ENCODE measurements at regions not wholly inside any gene's neighbourhood (a gene's known extent, or its start where the extent isn't known, plus 50 kb on each side); places are given as distances from the start of the nearest gene placed in this dataset.

- no peak for DNase-seq (ENCODE audit: low read depth in 2 of 2)
- no peak overlapping the region for H3K4me3 ChIP-seq (replicated peaks in 1 of 2; ENCODE audit: low read depth in 2 of 2, low read length in 2 of 2)
- TF ChIP-seq, protein P1, sequence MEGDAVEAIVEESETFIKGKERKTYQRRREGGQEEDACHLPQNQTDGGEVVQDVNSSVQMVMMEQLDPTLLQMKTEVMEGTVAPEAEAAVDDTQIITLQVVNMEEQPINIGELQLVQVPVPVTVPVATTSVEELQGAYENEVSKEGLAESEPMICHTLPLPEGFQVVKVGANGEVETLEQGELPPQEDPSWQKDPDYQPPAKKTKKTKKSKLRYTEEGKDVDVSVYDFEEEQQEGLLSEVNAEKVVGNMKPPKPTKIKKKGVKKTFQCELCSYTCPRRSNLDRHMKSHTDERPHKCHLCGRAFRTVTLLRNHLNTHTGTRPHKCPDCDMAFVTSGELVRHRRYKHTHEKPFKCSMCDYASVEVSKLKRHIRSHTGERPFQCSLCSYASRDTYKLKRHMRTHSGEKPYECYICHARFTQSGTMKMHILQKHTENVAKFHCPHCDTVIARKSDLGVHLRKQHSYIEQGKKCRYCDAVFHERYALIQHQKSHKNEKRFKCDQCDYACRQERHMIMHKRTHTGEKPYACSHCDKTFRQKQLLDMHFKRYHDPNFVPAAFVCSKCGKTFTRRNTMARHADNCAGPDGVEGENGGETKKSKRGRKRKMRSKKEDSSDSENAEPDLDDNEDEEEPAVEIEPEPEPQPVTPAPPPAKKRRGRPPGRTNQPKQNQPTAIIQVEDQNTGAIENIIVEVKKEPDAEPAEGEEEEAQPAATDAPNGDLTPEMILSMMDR (IDR thresholded peaks at IDR 0.05; ENCODE audit: low read depth, low read length), result no peak
Measured at GRCh38 chr5:109917154-109917546, 227.4 kb downstream of the MAN2A1 start.

- no peak overlapping the region for H3K4me3 ChIP-seq (replicated peaks in 1 of 2; ENCODE audit: low read depth in 2 of 2, low read length in 2 of 2)
- TF ChIP-seq, protein P1 (IDR thresholded peaks at IDR 0.05; ENCODE audit: low read depth, low read length), result no peak
- DNase-seq (ENCODE audit: low read depth in 2 of 2), result no peak
Measured at GRCh38 chr5:109917966-109918365, 228.2 kb downstream of the MAN2A1 start.

GRCh38 chr5:109920736-109921135 lies 231.0 kb downstream of the MAN2A1 start:
- TF ChIP-seq, protein P1 (IDR thresholded peaks at IDR 0.05; ENCODE audit: low read depth, low read length), result no peak

DNA sequence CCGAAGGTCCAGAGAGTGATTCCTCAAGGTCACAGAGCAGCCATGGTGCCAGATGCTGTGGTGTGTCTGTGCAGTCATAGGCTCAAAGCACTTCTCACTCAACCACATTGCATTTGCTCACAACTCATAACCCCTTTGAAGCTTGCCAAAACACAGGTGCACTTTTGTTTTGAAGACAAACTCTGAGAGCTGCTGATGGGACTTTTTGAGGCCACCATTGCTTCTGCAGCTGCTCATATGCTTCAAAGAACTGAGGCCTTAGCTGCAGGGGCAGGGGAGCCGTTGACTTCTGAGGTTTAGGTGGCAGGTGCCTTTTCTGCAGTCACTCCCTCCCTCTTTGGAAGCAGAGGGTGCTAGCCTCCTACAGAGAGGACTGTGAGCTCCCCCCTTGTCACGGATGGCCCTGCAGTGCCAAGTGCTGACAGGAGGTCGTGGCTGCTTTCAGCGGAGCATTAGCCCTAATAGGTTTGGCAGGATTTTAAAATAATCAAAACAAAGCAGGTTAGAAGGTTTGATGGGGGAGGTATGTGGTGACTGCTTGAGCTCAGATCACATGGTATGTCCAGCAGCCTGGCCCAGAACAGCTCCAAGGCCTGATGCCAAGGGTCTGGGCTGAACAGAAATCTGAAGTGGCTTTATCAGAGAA lies 232.1 kb downstream of the MAN2A1 start:
- DNase-seq (ENCODE audit: low read depth in 2 of 2), result peak in 1 of 2 donors; percentile 26
- no peak overlapping the region for H3K4me3 ChIP-seq (replicated peaks in 1 of 2; ENCODE audit: low read depth in 2 of 2, low read length in 2 of 2)

More at GRCh38 chr5:109920736-109921135, 231.0 kb downstream of the MAN2A1 start:
- H3K4me3 ChIP-seq (replicated peaks in 1 of 2; ENCODE audit: low read depth in 2 of 2, low read length in 2 of 2), result no peak overlapping the region
- DNase-seq (ENCODE audit: low read depth in 2 of 2), result no peak

GRCh38 chr5:109922381-109922995 lies 232.8 kb downstream of the MAN2A1 start:
- TF ChIP-seq, protein P1 (IDR thresholded peaks at IDR 0.05; ENCODE audit: low read depth, low read length), result no peak
- no peak for DNase-seq (ENCODE audit: low read depth in 2 of 2)
- H3K4me3 ChIP-seq (replicated peaks in 1 of 2; ENCODE audit: low read depth in 2 of 2, low read length in 2 of 2), result no peak overlapping the region

More for the DNA sequence above, 232.1 kb downstream of the MAN2A1 start:
- TF ChIP-seq, protein P1 (IDR thresholded peaks at IDR 0.05; ENCODE audit: low read depth, low read length), result no peak

- H3K4me3 ChIP-seq (replicated peaks in 1 of 2; ENCODE audit: low read depth in 2 of 2, low read length in 2 of 2), result no peak overlapping the region
- DNase-seq (ENCODE audit: low read depth in 2 of 2), result no peak
- TF ChIP-seq, protein P1 (IDR thresholded peaks at IDR 0.05; ENCODE audit: low read depth, low read length), result no peak
Measured at GRCh38 chr5:109923205-109923604, 233.5 kb downstream of the MAN2A1 start.
